ENCODE measurements at regions not wholly inside any gene's neighbourhood (a gene's known extent, or its start where the extent isn't known, plus 50 kb on each side); places are given as distances from the start of the nearest gene placed in this dataset.

DNA sequence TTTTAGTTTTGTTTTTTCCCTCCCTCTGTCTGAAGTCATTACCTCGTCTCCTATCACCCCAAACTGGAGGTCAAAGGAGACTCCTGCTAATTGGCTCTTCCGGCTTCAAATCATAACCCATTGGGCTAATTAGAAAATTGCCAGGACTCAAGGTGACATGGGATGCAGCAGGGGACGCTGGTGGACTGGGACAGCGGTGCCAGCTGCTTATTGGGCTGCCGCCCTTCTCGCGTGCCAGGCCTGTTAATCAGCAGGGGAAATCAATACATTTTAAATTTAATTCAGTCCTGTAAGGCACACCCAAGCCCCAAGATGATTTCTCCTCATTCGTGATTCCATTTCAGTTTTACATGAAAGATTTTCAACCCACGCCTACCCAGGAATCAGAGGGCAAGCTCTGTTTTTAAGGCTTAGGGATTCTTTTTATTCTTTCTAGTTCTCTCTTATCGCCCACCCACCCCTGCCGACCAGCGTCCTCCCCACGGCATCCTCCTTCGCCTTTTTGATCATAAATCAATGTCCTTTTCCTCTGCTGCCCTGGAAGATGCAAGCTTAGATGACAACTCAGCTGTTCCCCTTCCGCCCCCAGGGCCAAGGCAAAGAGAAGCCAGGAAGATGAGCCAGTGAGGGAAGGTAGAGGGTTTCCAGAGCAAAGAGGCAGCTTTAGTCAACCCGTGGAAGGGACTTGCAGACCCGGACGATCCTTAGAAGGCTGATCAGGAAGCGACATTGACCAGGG lies 329.6 kb downstream of the UACA start:
- H3K27me3 ChIP-seq (ENCODE audit: control insufficient read depth, insufficient read depth, low read length), result peaks cover 7% of the 10 kb centered on the region
- TF ChIP-seq, protein P1, sequence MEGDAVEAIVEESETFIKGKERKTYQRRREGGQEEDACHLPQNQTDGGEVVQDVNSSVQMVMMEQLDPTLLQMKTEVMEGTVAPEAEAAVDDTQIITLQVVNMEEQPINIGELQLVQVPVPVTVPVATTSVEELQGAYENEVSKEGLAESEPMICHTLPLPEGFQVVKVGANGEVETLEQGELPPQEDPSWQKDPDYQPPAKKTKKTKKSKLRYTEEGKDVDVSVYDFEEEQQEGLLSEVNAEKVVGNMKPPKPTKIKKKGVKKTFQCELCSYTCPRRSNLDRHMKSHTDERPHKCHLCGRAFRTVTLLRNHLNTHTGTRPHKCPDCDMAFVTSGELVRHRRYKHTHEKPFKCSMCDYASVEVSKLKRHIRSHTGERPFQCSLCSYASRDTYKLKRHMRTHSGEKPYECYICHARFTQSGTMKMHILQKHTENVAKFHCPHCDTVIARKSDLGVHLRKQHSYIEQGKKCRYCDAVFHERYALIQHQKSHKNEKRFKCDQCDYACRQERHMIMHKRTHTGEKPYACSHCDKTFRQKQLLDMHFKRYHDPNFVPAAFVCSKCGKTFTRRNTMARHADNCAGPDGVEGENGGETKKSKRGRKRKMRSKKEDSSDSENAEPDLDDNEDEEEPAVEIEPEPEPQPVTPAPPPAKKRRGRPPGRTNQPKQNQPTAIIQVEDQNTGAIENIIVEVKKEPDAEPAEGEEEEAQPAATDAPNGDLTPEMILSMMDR (IDR thresholded peaks at IDR 0.05; ENCODE audit: insufficient read depth, low read length, poor library complexity, severe bottlenecking), result no peak

DNA sequence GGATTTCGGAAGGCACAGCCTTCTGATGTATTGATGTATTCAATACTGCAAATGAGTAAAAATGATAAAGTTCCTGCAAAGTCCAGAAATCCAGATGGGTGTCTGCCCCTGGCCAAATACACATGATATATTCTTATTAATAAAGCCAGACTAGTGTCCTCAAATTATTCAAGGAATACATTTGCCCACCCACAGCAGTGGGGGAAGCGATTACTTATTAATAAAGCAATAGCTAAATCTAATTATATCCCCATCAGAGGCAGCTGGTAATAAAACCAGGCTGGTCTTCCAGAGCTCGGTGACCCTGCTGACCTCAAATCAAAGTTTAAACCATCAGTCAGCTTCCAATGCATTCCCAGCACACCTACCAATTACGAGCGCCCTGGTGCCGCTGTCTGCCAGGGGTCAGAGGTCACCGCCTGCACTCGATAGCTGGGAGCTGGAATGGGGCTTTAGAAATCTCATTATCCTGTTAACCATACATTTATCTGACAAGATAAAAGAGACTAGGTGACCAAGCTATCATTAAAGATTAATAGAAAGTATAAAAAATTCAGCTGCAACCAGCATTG lies 330.3 kb downstream of the UACA start:
- peaks cover 7% of the 10 kb centered on the region for H3K27me3 ChIP-seq (ENCODE audit: control insufficient read depth, insufficient read depth, low read length)
- no peak overlapping the region for H3K4me3 ChIP-seq (ENCODE audit: low read depth, low read length)
- H3K36me3 ChIP-seq (ENCODE audit: control insufficient read depth, insufficient read depth, low read length), result no peaks in the 10 kb centered on the region
- DNase-seq (ENCODE audit: low read depth), result no peak
- TF ChIP-seq, protein P1 (IDR thresholded peaks at IDR 0.05; ENCODE audit: insufficient read depth, low read length, poor library complexity, severe bottlenecking), result no peak

More for the DNA sequence above, 329.6 kb downstream of the UACA start:
- Histone ChIP-seq H3K4me3 (ENCODE audit: low read depth, low read length) (no peak overlapping the region), H3K36me3 (ENCODE audit: control insufficient read depth, insufficient read depth, low read length) (no peaks in the 10 kb centered on the region)
- no peak for DNase-seq (ENCODE audit: low read depth)

DNA sequence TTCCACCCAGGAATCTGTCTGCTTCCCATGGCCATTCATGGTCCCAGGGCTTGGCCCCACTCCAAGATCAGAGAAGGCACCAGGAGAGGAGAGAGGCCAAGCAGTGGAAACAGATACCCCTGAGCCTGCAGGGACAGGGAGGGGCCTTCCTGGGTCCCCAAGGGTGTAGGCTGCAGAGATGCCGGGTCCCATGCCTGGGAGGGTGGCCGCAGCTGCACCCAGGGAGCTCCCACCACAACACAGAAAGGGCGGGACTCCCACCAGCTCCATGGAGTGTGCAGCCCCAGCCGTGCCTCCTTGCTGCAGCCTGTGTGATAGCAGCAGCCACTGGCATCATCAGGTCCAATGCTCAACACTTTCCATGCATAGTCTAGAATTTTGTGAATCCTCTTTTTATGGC lies 331.5 kb downstream of the UACA start:
- Histone ChIP-seq H3K27me3 (ENCODE audit: control insufficient read depth, insufficient read depth, low read length) (peaks cover 7% of the 10 kb centered on the region), H3K4me3 (ENCODE audit: low read depth, low read length) (no peak overlapping the region), H3K36me3 (ENCODE audit: control insufficient read depth, insufficient read depth, low read length) (no peaks in the 10 kb centered on the region)
- TF ChIP-seq, protein P1 (IDR thresholded peaks at IDR 0.05; ENCODE audit: insufficient read depth, low read length, poor library complexity, severe bottlenecking), result no peak
- DNase-seq (ENCODE audit: low read depth), result no peak

DNA sequence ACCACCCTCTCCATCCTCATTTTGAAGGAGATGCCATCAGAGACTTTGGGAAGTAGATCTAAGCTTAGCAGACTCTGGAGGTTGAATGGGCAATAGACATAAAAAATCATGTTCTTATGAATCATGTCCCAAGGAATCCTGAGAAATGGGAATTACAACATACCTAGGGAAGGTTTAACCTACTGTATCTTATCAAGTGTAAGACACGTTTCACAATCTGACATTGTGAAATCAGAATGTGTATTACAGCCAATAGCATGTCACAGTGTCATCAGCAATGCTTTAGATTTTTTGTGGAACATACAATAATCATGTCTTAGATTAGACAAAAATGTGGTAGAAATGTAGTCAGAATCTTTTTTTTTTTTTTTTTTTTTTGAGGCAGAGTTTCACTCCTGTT lies 332.4 kb upstream of the TLE3 start:
- TF ChIP-seq, protein P1 (IDR thresholded peaks at IDR 0.05; ENCODE audit: insufficient read depth, low read length, poor library complexity, severe bottlenecking), result no peak
- DNase-seq (ENCODE audit: low read depth), result no peak

DNA sequence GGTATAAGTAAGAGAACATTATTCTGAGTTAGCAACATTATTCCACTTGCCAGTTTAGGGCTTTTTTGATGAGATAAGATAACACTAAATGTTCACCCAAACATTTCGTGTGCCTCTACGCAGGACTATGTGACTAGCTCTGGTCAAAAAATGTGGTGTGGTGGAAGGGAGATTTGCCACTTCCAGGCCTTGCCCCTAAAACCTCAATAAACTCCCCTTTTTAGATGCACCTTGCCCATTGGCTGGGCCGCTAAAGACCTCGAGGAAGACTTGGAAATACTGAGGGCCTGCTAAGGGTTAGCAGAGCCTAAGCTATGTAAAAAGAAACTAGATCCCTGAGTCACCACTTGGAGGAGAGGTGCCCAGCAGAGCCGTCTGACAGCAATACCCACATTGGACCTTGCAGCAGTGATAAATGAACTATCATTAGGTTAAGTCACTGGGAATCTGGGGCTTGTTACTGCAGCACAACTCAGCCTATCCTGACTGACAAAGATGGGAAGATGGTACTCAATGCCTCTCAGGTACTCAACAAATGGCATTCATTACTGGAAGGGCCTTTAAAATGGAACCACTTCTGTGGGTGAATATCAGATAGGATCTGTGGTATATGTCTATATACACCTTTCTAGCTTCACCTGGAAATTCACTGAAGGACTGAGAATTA lies 331.5 kb upstream of the TLE3 start:
- Histone ChIP-seq H3K36me3 (ENCODE audit: control insufficient read depth, insufficient read depth, low read length) (no peaks in the 10 kb centered on the region), H3K4me3 (ENCODE audit: low read depth, low read length) (no peak overlapping the region), H3K27me3 (ENCODE audit: control insufficient read depth, insufficient read depth, low read length) (peaks cover 10% of the 10 kb centered on the region)
- no peak for DNase-seq (ENCODE audit: low read depth)
- TF ChIP-seq, protein P1 (IDR thresholded peaks at IDR 0.05; ENCODE audit: insufficient read depth, low read length, poor library complexity, severe bottlenecking), result no peak

More for the DNA sequence above, 332.4 kb upstream of the TLE3 start:
- no peaks in the 10 kb centered on the region for H3K36me3 ChIP-seq (ENCODE audit: control insufficient read depth, insufficient read depth, low read length)
- peaks cover 11% of the 10 kb centered on the region for H3K27me3 ChIP-seq (ENCODE audit: control insufficient read depth, insufficient read depth, low read length)
- no peak overlapping the region for H3K4me3 ChIP-seq (ENCODE audit: low read depth, low read length)
